ENCODE measurements at regions not wholly inside any gene's neighbourhood (a gene's known extent, or its start where the extent isn't known, plus 50 kb on each side); places are given as distances from the start of the nearest gene placed in this dataset.

- no peak for TF ChIP-seq CTCF (IDR thresholded peaks at IDR 0.05)
- Histone ChIP-seq H3K27ac (no peak overlapping the region), H3K27me3 (no peaks in the 10 kb centered on the region), H3K36me3 (no peaks in the 10 kb centered on the region), H3K9me3 (peaks cover 0 to 8% of the 10 kb centered on the region in 2 donors), H3K4me3 (no peak overlapping the region), H3K4me1 (no peaks in the 10 kb centered on the region)
- no peak for DNase-seq (ENCODE audit: low spot score)
Measured at GRCh38 chr12:58657190-58657589, 263.1 kb downstream of the LRIG3 start.

- Histone ChIP-seq H3K36me3 (no peaks in the 10 kb centered on the region), H3K27me3 (no peaks in the 10 kb centered on the region), H3K4me1 (no peaks in the 10 kb centered on the region), H3K9me3 (no peaks in the 10 kb centered on the region), H3K27ac (no peak overlapping the region), H3K4me3 (no peak overlapping the region)
- no peak for TF ChIP-seq CTCF (IDR thresholded peaks at IDR 0.05)
- no peak for DNase-seq (ENCODE audit: low spot score)
Measured at GRCh38 chr12:58665375-58665774, 254.9 kb downstream of the LRIG3 start.

- TF ChIP-seq CTCF (IDR thresholded peaks at IDR 0.05), result no peak
- Histone ChIP-seq H3K27me3 (no peaks in the 10 kb centered on the region), H3K4me1 (no peaks in the 10 kb centered on the region), H3K27ac (no peak overlapping the region), H3K4me3 (no peak overlapping the region), H3K36me3 (no peaks in the 10 kb centered on the region), H3K9me3 (no peaks in the 10 kb centered on the region)
- no peak for DNase-seq (ENCODE audit: low spot score)
Measured at GRCh38 chr12:58668233-58668632, 252.1 kb downstream of the LRIG3 start.

- H3K36me3 ChIP-seq, result no peaks in the 10 kb centered on the region
- no peaks in the 10 kb centered on the region for H3K27me3 ChIP-seq
- H3K4me3 ChIP-seq, result no peak overlapping the region
- TF ChIP-seq CTCF (IDR thresholded peaks at IDR 0.05), result no peak
- H3K4me1 ChIP-seq, result no peaks in the 10 kb centered on the region
- no peaks in the 10 kb centered on the region for H3K9me3 ChIP-seq
- H3K27ac ChIP-seq, result no peak overlapping the region
- DNase-seq (ENCODE audit: low spot score), result no peak
Measured at GRCh38 chr12:58668871-58669270, 251.4 kb downstream of the LRIG3 start.

- no peak overlapping the region for H3K27ac ChIP-seq
- no peaks in the 10 kb centered on the region for H3K36me3 ChIP-seq
- H3K4me3 ChIP-seq, result no peak overlapping the region
- no peaks in the 10 kb centered on the region for H3K4me1 ChIP-seq
- H3K9me3 ChIP-seq, result no peaks in the 10 kb centered on the region
- no peak for TF ChIP-seq CTCF (IDR thresholded peaks at IDR 0.05)
- DNase-seq (ENCODE audit: low spot score), result no peak
- H3K27me3 ChIP-seq, result no peaks in the 10 kb centered on the region
Measured at GRCh38 chr12:58670623-58671022, 249.7 kb downstream of the LRIG3 start.

- Histone ChIP-seq H3K9me3 (no peaks in the 10 kb centered on the region), H3K36me3 (no peaks in the 10 kb centered on the region), H3K4me1 (no peaks in the 10 kb centered on the region), H3K4me3 (no peak overlapping the region), H3K27ac (no peak overlapping the region), H3K27me3 (no peaks in the 10 kb centered on the region)
- no peak for DNase-seq (ENCODE audit: low spot score)
- TF ChIP-seq CTCF (IDR thresholded peaks at IDR 0.05), result no peak
Measured at GRCh38 chr12:58671196-58671595, 249.1 kb downstream of the LRIG3 start.
